ENCODE measurements at regions not wholly inside any gene's neighbourhood (a gene's known extent, or its start where the extent isn't known, plus 50 kb on each side); places are given as distances from the start of the nearest gene placed in this dataset.

- Mint-ChIP-seq H3K27ac (ENCODE audit: unreplicated experiment) (no peak overlapping the region), H3K27me3 (ENCODE audit: low read depth) (no peaks in the 10 kb centered on the region), H3K36me3 (ENCODE audit: low read depth) (no peaks in the 10 kb centered on the region), H3K4me3 (no peak overlapping the region), H3K9me3 (no peaks in the 10 kb centered on the region), H3K4me1 (peaks cover 11% of the 10 kb centered on the region)
- TF ChIP-seq CTCF (conservative IDR thresholded peaks at IDR 0.05), result no peak
- DNase-seq (ENCODE audit: low read depth, low spot score), result no peak
Measured at GRCh38 chrX:8037593-8038348, 110.6 kb upstream of the PNPLA4 start.

GRCh38 chrX:8036914-8037313 lies 109.7 kb upstream of the PNPLA4 start:
- H3K36me3 Mint-ChIP-seq (ENCODE audit: low read depth), result no peaks in the 10 kb centered on the region

GRCh38 chrX:8034058-8034457 lies 106.8 kb upstream of the PNPLA4 start:
- Mint-ChIP-seq H3K27ac (ENCODE audit: unreplicated experiment) (no peak overlapping the region), H3K36me3 (ENCODE audit: low read depth) (no peaks in the 10 kb centered on the region), H3K4me3 (no peak overlapping the region), H3K4me1 (peaks cover 6% of the 10 kb centered on the region), H3K9me3 (no peaks in the 10 kb centered on the region), H3K27me3 (ENCODE audit: low read depth) (no peaks in the 10 kb centered on the region)
- DNase-seq (ENCODE audit: low read depth, low spot score), result no peak
- no peak for TF ChIP-seq CTCF (conservative IDR thresholded peaks at IDR 0.05)

More at GRCh38 chrX:8036914-8037313, 109.7 kb upstream of the PNPLA4 start:
- no peaks in the 10 kb centered on the region for H3K9me3 Mint-ChIP-seq
- H3K27ac Mint-ChIP-seq (ENCODE audit: unreplicated experiment), result no peak overlapping the region
- no peak for DNase-seq (ENCODE audit: low read depth, low spot score)
- no peak for TF ChIP-seq CTCF (conservative IDR thresholded peaks at IDR 0.05)
- no peaks in the 10 kb centered on the region for H3K27me3 Mint-ChIP-seq (ENCODE audit: low read depth)
- H3K4me1 Mint-ChIP-seq, result peaks cover 10% of the 10 kb centered on the region
- H3K4me3 Mint-ChIP-seq, result no peak overlapping the region

GRCh38 chrX:8033175-8033574 lies 106.0 kb upstream of the PNPLA4 start:
- no peaks in the 10 kb centered on the region for H3K27me3 Mint-ChIP-seq (ENCODE audit: low read depth)
- H3K9me3 Mint-ChIP-seq, result no peaks in the 10 kb centered on the region
- H3K27ac Mint-ChIP-seq (ENCODE audit: unreplicated experiment), result no peak overlapping the region
- H3K4me3 Mint-ChIP-seq, result no peak overlapping the region
- DNase-seq (ENCODE audit: low read depth, low spot score), result no peak
- H3K4me1 Mint-ChIP-seq, result peaks cover 6% of the 10 kb centered on the region
- no peaks in the 10 kb centered on the region for H3K36me3 Mint-ChIP-seq (ENCODE audit: low read depth)
- TF ChIP-seq CTCF (conservative IDR thresholded peaks at IDR 0.05), result no peak

- Mint-ChIP-seq H3K27ac (ENCODE audit: unreplicated experiment) (no peak overlapping the region), H3K4me1 (peaks cover 6% of the 10 kb centered on the region), H3K4me3 (no peak overlapping the region), H3K36me3 (ENCODE audit: low read depth) (no peaks in the 10 kb centered on the region), H3K27me3 (ENCODE audit: low read depth) (no peaks in the 10 kb centered on the region), H3K9me3 (peaks cover 10% of the 10 kb centered on the region)
- TF ChIP-seq CTCF (conservative IDR thresholded peaks at IDR 0.05), result no peak
- DNase-seq (ENCODE audit: low read depth, low spot score), result no peak
Measured at GRCh38 chrX:8030361-8030760, 103.1 kb upstream of the PNPLA4 start.
